MM.1S (cell line): ENCODE measurements at regions not wholly inside any gene's neighbourhood (a gene's known extent, or its start where the extent isn't known, plus 50 kb on each side); places are given as distances from the start of the nearest gene placed in this dataset.

ENCODE experiments used
- EZH2 ChIP-seq: fragments of 300-600 bp; sonication (generic); optimal IDR thresholded peaks from 2 replicates; pipeline ENCODE3; 2017; ENCODE audit warnings: low read depth, mild to moderate bottlenecking, antibody characterized with exemption, low read length, mixed read lengths
- EZH2phosphoT487 ChIP-seq: fragments of 300-600 bp; sonication (generic); IDR thresholded peaks from 2 replicates; pipeline ENCODE4 v1.6.1; 2018; ENCODE audit warnings: antibody characterized with exemption, low read length
- TF ChIP-seq, protein P1 (sequence below): fragments of 300-600 bp; sonication (generic); IDR thresholded peaks from 2 replicates; pipeline ENCODE4 v1.5.1; 2016; ENCODE audit warnings: antibody characterized with exemption, low read length, mixed read lengths

DNA sequence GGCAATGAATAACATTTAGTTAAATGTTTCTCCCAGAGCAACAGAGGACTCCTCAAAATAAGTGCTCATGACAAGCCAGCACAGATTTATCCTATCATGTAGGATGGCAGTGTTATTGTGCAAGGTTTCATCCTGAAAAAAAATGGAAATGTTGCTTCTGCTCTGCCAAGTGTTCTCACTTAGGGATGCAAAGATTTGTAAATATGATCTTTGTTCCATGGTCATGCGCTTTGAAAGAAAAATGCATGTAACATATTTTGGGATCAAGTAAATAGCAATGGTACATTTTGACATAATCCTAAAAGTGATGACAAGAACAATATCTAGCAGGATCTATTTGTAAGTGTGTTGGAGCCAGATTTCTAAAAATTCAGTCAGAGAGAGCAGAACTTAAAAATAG lies 229.5 kb upstream of the CCDC150 start:
- TF ChIP-seq, protein P1, sequence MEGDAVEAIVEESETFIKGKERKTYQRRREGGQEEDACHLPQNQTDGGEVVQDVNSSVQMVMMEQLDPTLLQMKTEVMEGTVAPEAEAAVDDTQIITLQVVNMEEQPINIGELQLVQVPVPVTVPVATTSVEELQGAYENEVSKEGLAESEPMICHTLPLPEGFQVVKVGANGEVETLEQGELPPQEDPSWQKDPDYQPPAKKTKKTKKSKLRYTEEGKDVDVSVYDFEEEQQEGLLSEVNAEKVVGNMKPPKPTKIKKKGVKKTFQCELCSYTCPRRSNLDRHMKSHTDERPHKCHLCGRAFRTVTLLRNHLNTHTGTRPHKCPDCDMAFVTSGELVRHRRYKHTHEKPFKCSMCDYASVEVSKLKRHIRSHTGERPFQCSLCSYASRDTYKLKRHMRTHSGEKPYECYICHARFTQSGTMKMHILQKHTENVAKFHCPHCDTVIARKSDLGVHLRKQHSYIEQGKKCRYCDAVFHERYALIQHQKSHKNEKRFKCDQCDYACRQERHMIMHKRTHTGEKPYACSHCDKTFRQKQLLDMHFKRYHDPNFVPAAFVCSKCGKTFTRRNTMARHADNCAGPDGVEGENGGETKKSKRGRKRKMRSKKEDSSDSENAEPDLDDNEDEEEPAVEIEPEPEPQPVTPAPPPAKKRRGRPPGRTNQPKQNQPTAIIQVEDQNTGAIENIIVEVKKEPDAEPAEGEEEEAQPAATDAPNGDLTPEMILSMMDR: no peak
- TF ChIP-seq EZH2phosphoT487: no peak
- no peak for TF ChIP-seq EZH2
